ENCODE measurements at regions not wholly inside any gene's neighbourhood (a gene's known extent, or its start where the extent isn't known, plus 50 kb on each side); places are given as distances from the start of the nearest gene placed in this dataset.
"Not testable (repeated sequence)": the region's sequence is repeated elsewhere in the genome, so short reads cannot be mapped to it uniquely, and the experiment has no call there.

DNA sequence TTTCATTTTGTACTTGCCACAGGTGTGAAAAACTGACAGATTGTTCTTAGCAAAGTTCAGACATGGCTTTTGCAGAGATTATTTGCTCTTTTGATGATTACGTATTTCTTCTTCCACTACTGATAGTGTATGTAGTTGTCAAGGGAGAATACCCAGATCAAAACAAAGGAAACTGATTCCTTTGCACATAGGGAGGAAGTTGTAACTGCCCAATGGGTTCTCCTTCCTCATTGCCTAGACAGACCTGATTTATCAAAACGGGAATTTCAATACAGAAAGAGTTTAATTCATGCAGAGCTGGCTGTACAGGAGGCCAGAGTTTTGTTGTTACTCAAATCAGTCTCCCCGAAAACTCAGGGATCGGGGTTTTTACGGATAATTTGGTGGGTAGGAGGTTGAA, 214.7 kb downstream of the BCAS1 start:
- no peak for DNase-seq

- DNase-seq, result not testable (repeated sequence)
Measured at GRCh38 chr20:53854609-53854926, 215.8 kb downstream of the BCAS1 start.

- no peak for DNase-seq
Measured at GRCh38 chr20:53853111-53853713, 217.2 kb downstream of the BCAS1 start.

DNA sequence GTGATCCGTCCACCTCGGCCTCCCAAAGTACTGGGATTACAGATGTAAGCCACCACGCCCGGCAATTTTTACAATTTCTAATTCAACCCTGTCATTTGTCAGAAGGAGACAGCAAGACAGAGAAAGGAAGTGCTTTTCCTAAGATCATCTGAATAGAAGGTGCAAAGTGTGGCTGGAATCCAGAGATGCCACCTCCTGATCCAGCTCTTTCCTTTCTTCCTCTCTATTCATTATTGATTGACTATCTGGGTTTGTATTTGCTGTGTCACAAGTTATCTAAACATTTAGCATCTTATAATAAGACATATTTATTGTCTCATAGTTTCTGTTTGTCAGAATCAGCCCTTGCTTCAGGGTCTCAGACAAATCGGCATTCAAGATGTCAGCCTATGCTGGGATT, 217.7 kb downstream of the BCAS1 start:
- no peak for DNase-seq

- DNase-seq, result no peak
Measured at GRCh38 chr20:53852014-53852413, 218.4 kb downstream of the BCAS1 start.

DNA sequence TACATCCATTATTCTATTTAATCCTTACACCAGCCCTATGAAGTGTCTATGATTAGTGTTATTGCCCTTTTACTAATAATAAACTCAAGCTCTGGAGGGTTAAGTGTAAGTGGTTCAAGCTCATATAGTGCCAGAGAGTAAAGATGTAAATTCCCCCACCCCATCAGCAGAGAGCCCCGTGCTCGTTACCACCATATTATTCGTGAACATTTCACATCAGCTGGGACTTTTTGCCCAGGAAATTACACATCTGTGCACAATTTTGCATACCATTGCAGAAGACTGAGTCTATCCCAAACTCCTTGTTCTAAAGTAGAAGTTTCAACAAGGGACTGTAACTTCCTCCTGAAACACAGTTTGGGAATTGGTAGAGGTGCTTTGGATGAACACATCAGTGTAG, 220.1 kb downstream of the BCAS1 start:
- DNase-seq, result no peak

GRCh38 chr20:53849471-53850059, 220.8 kb downstream of the BCAS1 start:
- no peak for DNase-seq

- DNase-seq, result no peak
Measured at GRCh38 chr20:53848304-53848703, 222.1 kb downstream of the BCAS1 start.

- DNase-seq, result no peak
Measured at GRCh38 chr20:53847837-53848170, 222.6 kb downstream of the BCAS1 start.

DNA sequence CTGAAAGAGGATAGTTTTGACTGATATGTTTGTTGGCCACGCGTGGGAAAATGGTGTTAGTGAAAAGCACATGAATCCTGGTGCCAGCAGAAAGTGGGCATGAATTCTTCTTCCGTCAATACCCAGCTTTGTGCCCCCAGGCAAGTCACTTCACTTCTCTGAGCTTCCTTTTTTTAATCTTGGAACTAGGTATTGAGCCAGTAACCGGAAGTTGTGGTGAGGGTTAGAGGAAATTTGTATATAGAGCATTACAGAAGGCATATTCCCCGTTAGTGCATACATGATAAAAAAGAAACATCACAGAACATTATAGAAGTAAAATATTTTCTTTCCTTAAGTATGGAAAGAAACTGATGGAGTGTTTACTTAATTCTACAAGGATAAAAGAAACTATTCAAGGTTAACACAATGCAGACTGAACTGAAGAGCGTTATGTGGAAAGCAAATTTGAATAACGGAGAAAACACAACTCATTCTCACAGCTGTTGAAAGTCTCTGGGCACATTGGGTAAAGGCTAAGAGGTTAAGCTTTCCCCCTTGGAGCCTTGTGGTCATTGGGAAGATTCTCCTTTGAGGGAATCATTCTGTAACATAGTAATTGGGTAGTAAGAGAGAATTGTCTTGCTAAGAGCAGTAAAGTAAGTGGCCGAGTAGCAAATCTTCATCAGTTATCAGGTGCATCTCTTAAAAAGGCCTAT, 223.1 kb downstream of the BCAS1 start:
- no peak for DNase-seq

- DNase-seq, result no peak
Measured at GRCh38 chr20:53846640-53847039, 223.8 kb downstream of the BCAS1 start.

DNA sequence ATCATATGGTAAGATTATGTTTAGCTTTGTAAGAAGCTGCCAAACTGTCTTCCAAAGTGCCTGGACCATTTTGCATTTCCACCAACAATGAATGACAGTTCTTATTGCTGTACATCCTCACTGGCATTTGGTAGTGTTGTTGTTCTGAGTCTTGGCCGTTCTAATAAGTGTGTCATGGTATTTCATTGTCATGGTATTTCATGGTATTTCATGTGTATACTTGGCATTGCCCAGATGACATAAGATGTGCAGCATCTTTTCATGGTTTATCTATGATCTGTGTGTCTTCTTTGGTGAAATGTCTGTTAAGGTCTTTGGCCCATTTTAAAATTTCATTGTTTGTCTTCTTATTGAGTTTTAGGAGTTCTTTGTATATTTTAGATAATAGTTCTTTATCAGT, 224.4 kb downstream of the BCAS1 start:
- DNase-seq, result no peak

DNA sequence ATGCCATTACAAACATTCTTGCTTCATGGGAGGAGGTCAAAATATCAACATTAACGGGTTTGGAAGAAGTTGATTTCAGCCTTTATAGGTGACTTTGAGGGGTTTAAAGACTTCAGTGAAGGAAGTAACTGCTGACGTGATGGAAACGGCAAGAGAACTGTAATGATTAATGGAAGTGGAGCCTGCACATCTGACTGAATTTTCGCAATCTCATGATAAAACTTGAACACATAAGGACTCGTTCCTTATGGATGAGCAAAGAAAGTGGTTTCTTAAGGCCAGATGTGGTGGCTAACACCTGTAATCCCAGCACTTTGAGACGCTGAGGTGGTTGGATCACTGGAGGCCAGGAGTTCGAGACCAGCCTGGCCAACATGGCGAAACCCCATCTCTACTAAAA, 226.1 kb downstream of the BCAS1 start:
- no peak for DNase-seq

DNA sequence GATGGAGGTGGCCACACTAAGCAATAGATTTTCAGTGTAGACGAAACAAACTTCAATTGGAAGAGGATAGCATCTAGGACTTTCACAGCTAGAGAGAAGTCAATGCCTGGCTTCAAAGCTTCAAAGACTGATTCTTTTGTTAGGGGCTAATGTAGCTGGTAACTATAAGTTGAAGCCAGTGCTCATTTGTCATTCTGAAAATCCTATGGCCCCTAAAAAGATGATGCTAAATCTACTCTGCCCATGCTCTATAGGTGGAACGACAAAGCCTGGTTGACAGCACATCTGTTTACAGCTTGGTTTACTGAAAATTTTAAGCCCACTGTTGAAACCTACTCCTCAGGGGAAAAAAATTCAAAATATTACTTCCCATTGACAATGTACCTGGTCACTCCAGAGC, 226.7 kb downstream of the BCAS1 start:
- no peak for DNase-seq

DNA sequence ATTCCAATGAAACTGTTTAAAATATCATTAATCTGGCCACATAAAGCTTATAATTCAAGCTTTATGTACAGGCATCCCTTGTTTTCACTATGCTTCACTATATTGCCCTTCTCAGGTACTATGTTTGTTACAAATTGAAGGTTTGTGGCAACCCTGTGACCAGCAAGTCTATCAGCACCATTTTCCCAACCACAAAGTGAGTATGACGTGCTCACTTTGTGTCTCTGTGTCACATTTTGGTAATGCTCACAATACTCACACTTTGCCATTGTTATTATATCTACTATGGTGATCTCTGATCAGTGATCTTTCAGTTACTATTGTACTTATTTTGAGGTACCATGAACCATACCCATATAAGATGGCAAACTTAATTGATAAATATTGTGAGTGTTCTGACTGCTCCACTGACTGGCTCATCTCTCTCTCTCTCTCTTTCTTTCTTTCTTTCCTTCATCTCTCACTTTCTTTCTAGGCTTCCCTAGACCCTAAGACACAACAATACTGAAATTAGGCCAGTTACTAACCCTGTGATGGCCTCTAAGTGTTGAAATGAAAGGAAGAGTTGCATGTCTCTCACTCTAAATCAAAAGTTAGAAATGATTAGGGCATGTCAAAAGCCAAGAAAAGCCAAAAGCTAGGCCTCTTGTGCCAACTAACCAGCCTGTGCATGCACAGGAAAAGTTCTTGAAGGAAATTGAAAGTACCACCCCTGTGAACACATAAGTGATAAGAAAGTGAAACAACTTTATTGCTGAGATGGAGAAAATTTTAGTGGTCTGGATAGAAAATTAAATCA, 227.9 kb downstream of the BCAS1 start:
- DNase-seq, result no peak

DNA sequence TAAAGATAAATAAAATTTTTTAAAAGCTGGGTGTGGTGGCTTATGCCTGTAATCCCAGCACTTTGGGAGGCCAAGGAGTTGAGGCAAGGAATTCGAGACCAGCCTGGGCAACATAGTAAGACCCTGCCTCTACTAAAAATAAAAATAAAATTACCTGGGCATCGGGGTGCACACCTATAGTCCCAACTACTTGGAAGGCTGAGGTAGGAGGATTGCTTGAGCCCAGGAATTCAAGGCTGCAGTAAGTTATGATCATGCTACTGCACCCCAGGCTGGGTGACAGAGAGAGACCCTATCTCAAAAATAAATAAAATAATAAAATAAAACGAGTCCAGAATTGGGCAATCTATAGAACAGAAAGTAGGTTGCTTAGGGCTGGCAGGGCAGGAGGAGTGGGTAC, 228.7 kb downstream of the BCAS1 start:
- no peak for DNase-seq

DNA sequence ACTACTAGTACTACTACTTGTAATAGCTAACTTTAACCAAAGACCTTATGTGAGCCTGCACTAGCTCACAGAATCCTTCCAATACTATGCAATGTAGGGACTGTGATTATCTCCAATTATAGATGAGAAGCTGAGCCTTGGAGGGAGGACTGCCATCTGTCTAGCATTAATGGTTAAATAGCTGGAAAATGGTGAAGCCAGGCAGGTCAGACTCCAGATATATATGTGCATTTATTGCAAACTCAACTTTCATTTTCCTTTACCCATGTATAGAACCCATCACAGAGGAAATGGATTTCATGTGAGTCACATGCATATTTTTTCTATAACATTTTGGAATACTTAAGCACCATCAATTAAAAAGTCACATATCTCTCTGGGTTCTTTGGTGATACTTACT, 229.9 kb downstream of the BCAS1 start:
- DNase-seq, result no peak

DNA sequence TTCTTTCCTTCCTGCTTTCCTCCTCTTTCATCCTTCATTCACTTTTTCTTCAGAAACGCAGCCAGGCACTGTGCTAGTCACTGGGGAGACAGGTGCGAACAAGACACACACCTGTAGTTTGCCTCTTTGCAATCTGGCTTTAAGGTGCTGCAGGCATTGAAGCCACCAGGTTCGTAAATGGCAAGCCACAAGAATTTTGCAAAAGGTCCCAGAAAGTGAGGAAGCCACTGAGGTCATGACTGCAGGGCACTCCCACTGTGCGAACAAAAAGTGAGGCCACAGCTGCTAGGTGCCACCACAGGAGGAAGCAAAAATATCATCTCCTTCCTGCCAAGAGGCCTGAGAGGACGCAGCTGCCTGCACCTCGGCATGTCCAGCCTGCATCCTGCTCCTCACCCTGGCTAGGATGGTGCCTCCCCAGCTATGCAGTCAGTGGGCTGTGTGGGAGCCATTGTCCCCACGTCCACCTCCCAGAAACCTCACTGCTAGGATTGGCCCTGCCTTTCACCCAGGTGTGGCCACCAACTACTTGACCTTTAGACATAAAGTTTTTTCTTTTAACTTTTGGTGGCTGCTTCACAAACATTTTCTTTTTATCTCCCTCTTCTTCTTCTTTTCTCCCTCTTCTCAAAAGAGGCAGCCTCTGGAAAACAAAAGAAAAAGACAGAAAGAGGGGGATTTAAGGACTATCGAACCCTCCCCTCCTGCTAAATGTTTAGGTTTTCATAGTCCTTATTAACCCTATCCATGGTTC, 230.8 kb downstream of the BCAS1 start:
- DNase-seq, result no peak

DNA sequence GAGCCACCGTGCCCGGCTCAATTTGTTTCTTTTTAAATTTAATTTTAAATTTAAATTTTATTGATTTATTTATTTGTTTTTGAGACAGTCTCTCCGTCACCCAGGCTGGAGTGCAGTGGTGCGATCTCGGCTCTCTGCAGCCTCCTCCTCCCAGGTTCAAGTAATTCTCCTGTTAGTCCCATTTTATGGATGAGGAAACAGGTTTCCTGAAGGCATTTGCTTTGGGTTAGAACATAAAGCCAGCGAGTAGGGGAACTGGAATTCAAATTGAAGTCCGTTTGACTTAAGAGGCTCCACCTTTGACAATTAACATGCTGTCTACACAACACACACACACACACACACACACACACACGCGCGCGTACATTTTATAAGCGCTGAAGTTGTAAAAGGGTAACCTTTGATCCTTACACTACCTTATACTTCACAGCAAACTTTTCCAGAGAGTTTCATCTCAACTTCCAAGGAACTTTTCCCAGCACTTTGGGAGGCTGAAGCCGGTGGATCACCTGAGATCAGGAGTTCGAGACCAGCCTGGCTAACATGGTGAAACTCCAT, 232.0 kb downstream of the BCAS1 start:
- DNase-seq, result no peak

GRCh38 chr20:53837126-53837826, 233.1 kb downstream of the BCAS1 start:
- DNase-seq, result no peak

DNA sequence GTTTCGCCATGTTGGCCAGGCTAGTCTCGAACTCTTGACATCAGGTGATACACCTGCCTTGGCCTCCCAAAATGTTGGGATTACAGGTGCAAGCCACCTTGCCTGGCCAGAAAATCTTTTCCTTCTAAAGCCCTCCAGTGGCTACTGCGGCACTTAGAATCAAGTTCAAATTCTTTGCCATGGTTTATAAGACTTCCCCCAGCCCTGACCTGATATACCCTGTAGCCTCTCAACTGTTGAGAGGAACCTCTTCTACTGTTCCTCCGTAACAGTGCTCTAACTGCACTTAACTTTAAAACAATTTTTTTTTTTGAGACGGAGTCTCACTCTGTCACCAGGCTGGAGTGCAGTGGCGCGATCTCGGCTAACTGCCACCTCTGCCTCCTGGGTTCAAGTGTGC, 235.6 kb downstream of the BCAS1 start:
- no peak for DNase-seq

DNA sequence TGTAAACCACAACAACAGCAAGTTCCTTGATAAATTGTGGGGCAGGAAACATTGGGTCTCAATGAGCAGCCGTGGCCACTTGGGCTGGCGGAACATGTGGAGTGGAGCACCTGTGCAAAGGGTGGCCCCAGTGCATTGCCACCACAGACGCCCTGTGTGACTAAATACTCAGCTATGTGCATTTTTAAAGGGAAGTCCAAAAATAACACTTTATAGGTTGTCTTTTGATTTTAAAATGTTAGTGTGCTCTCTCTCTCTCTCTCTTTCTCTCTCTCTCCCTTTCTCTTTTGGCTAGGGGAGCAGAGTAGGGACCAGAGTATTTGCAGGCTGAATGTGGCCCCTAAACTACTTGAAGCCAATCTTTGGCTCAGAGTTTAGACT, 236.3 kb downstream of the BCAS1 start:
- DNase-seq, result no peak

Measured in eye (tissue), 1 donor.